Skeletal muscle satellite cell (primary cell): ENCODE measurements at regions not wholly inside any gene's neighbourhood (a gene's known extent, or its start where the extent isn't known, plus 50 kb on each side); places are given as distances from the start of the nearest gene placed in this dataset.
"Not testable (repeated sequence)": the region's sequence is repeated elsewhere in the genome, so short reads cannot be mapped to it uniquely, and the experiment has no call there.

Source experiments
- H3K27me3 ChIP-seq: 2 replicates; pipeline ENCODE4 v1.7.0; 2013; ENCODE audit warnings: low read length; ENCODE audit not compliant: control insufficient read depth, insufficient read depth
- H3K36me3 ChIP-seq: 2 replicates; pipeline ENCODE4 v1.7.0; 2013; ENCODE audit warnings: mild to moderate bottlenecking, control low read depth, low read length; ENCODE audit not compliant: insufficient read depth
- H3K4me1 ChIP-seq: 2 replicates; pipeline ENCODE4 v1.7.0; 2013; ENCODE audit warnings: low read length; ENCODE audit not compliant: control insufficient read depth, insufficient read depth
- H3K4me2 ChIP-seq: 2 replicates; pipeline ENCODE4 v1.7.0; 2013; ENCODE audit warnings: mild to moderate bottlenecking, low read length
- H3K4me3 ChIP-seq: 2 replicates; pipeline ENCODE4 v1.7.0; 2013; ENCODE audit warnings: low read length
- H3K9ac ChIP-seq: 2 replicates; pipeline ENCODE4 v1.7.0; 2013; ENCODE audit warnings: mild to moderate bottlenecking, low read depth, low read length, moderate library complexity
- H3K9me3 ChIP-seq: replicated peaks from 2 replicates; pipeline ENCODE4 v1.7.0; 2013; ENCODE audit warnings: mild to moderate bottlenecking, control low read depth, low read length

- not testable (repeated sequence) for H3K9ac ChIP-seq, H3K4me3 ChIP-seq
- H3K36me3 ChIP-seq = peaks cover 10% of the 10 kb centered on the region
These were observed 110.6 kb upstream of the PRKX start for GRCh38 chrX:3824008-3824407.

GRCh38 chrX:3820167-3820566, 106.7 kb upstream of the PRKX start:
- Histone ChIP-seq H3K9me3 (no peaks in the 10 kb centered on the region), H3K4me2 (peak overlapping the region; percentile 36), H3K4me1 (peaks cover 21% of the 10 kb centered on the region), H3K4me3 (no peak overlapping the region), H3K36me3 (peaks cover 22% of the 10 kb centered on the region), H3K9ac (no peak overlapping the region), H3K27me3 (no peaks in the 10 kb centered on the region)

More at GRCh38 chrX:3824008-3824407, 110.6 kb upstream of the PRKX start:
- not testable (repeated sequence) for H3K4me2 ChIP-seq, H3K9me3 ChIP-seq, H3K27me3 ChIP-seq
- peaks cover 15% of the 10 kb centered on the region for H3K4me1 ChIP-seq

DNA sequence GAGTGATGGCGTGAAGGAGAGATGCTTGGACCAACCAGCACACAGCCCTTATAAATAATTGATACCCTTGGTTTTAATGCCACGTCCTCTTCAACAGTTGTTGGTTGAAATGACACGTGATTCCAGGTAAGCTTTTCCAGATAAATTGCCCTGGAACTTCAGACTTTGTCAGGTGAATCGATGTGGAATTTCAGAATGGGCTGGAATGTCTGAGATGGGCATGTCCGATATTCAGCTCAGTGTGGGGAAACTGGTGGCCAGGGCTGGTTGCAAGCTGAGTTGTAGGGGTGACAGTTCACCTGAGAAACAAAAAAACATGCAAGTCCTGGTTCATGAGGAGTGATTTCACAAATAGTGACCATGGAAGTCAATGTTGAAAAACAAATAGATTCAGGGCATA, 104.0 kb upstream of the PRKX start:
- not testable (repeated sequence) for H3K4me2 ChIP-seq, H3K27me3 ChIP-seq, H3K9ac ChIP-seq, H3K9me3 ChIP-seq, H3K4me3 ChIP-seq
- peaks cover 22% of the 10 kb centered on the region for H3K36me3 ChIP-seq
- H3K4me1 ChIP-seq = peaks cover 21% of the 10 kb centered on the region

DNA sequence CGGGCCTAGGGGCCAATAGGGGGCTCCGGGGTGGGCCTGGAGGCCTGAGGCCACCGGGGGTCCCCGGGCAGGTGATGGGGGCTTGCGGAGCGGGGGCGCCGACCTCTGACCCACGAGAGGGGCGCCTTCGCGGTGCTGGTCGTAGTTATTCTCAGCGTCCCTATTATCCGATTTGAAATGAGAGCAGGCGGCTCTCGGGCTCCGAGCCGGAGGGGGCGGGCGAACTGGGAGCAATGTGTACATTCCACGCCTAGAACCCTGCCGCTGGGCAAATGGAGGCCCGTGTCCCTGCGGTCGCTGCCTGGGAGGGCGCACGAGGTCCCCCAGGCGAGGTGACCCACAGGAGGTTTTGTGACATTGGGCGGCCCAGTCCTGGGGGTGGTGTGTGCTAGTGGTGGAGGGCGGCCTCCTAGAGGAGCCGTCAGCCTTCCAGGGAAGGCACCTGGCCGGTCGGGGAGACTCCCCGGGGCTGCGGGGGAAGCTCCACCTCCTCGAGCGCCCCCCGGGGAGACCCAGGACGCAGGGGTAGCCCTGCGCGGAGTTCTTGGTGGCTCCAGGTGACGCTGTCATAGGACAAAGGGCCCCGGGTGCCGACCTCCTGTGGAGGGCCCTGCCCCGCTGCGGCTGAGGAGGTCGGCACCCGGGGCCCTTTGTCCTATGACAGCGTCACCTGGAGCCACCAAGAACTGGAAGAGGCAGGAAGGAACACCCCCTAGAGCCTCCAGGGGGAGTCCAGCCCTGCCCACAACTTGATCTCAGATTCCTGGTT, 102.6 kb upstream of the PRKX start:
- H3K4me3 ChIP-seq = peak overlapping the region; percentile 75
- no peaks in the 10 kb centered on the region for H3K27me3 ChIP-seq
- peaks cover 21% of the 10 kb centered on the region for H3K4me1 ChIP-seq
- H3K36me3 ChIP-seq = peaks cover 19% of the 10 kb centered on the region
- H3K9me3 ChIP-seq = no peaks in the 10 kb centered on the region
- H3K4me2 ChIP-seq = peak overlapping the region; percentile 97
- peak overlapping the region; percentile 85 for H3K9ac ChIP-seq

GRCh38 chrX:3811331-3812311, 98.2 kb upstream of the PRKX start:
- Histone ChIP-seq H3K4me3 (no peak overlapping the region), H3K9ac (no peak overlapping the region), H3K27me3 (peaks cover 12% of the 10 kb centered on the region), H3K9me3 (no peaks in the 10 kb centered on the region), H3K36me3 (no peaks in the 10 kb centered on the region), H3K4me2 (peak overlapping the region; percentile 43), H3K4me1 (peaks cover 2% of the 10 kb centered on the region)

DNA sequence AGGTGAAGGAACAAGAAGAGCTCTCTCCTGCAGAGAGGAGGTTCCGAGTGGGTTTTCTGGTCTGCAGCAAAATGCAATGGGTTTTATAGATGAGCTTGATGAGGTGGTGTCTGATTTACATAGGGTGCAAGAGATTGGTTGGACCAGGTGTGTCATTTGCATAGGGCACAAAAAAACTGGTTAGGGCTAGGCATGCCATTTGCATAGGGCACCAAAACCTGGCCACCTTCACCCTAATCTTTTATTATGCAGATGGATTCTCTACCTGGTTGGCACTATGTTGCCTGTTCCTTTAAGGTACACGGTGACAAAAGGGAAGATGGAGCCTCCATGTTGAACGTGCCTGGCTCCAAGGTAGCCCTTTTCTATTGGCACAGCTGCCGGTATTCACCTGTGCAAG, 94.5 kb upstream of the PRKX start:
- H3K4me1 ChIP-seq = no peaks in the 10 kb centered on the region
- no peaks in the 10 kb centered on the region for H3K36me3 ChIP-seq
- H3K4me3 ChIP-seq = no peak overlapping the region
- no peak overlapping the region for H3K4me2 ChIP-seq
- no peak overlapping the region for H3K9ac ChIP-seq
- no peaks in the 10 kb centered on the region for H3K9me3 ChIP-seq
- H3K27me3 ChIP-seq = peaks cover 15% of the 10 kb centered on the region

DNA sequence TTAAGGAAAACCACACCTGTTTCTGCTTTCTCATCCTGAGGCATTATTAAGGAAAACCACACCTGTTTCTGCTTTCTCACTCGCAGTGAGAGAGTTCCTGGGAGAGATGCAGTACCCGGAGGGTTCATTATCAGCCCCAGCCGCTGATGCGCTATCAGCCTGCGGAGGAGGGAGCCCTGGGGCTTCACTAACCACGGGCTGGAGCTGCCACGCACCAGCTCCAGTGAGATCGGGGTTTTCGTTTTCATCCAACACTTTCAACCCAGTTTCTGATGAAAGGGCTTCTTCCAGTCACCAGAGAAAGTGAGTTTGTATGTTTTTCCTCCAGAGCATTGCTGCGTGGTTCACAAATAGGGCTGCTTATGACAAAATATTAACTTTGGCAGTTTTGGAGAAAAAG, 93.2 kb upstream of the PRKX start:
- no peaks in the 10 kb centered on the region for H3K36me3 ChIP-seq
- H3K4me3 ChIP-seq = no peak overlapping the region
- no peak overlapping the region for H3K9ac ChIP-seq
- no peak overlapping the region for H3K4me2 ChIP-seq
- H3K4me1 ChIP-seq = no peaks in the 10 kb centered on the region
- peaks cover 15% of the 10 kb centered on the region for H3K27me3 ChIP-seq
- H3K9me3 ChIP-seq = no peaks in the 10 kb centered on the region

- H3K4me3 ChIP-seq = no peak overlapping the region
These were observed 90.3 kb upstream of the PRKX start for GRCh38 chrX:3803713-3804112.

DNA sequence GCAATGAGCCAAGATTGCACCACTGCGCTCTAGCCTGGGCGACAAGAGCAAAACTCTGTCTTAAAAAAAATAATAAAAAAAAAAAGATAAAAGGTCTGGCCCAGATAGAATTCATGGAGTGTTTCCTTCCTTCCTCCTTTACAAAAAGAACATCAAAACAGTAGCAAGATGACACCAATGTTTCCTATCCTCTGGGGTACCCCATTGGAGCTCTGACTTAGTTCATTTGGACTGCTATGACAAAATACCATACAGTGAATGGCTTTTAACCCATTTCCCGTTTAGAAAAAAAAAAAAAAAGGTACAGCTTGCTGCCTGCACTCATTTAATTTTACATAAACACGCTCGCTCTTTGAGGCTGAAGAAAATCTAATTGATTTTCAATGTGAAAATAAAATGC, 89.9 kb upstream of the PRKX start:
- Histone ChIP-seq H3K9me3 (no peaks in the 10 kb centered on the region), H3K4me2 (no peak overlapping the region), H3K36me3 (no peaks in the 10 kb centered on the region), H3K27me3 (peaks cover 18% of the 10 kb centered on the region), H3K4me3 (no peak overlapping the region), H3K4me1 (no peaks in the 10 kb centered on the region), H3K9ac (no peak overlapping the region)

More at GRCh38 chrX:3803713-3804112, 90.3 kb upstream of the PRKX start:
- Histone ChIP-seq H3K9ac (no peak overlapping the region), H3K27me3 (peaks cover 18% of the 10 kb centered on the region), H3K4me1 (no peaks in the 10 kb centered on the region), H3K4me2 (no peak overlapping the region), H3K9me3 (no peaks in the 10 kb centered on the region), H3K36me3 (no peaks in the 10 kb centered on the region)

GRCh38 chrX:3795411-3795810, 82.0 kb upstream of the PRKX start:
- not testable (repeated sequence) for H3K27me3 ChIP-seq, H3K9me3 ChIP-seq, H3K36me3 ChIP-seq, H3K4me1 ChIP-seq, H3K9ac ChIP-seq, H3K4me2 ChIP-seq, H3K4me3 ChIP-seq

- Histone ChIP-seq H3K4me1 (no peaks in the 10 kb centered on the region), H3K36me3 (no peaks in the 10 kb centered on the region), H3K4me3 (no peak overlapping the region), H3K9ac (no peak overlapping the region), H3K4me2 (no peak overlapping the region), H3K9me3 (no peaks in the 10 kb centered on the region), H3K27me3 (peaks cover 7% of the 10 kb centered on the region)
These were observed 78.0 kb upstream of the PRKX start for GRCh38 chrX:3791449-3791848.
